CD14-positive monocyte (primary cell): ENCODE measurements at regions not wholly inside any gene's neighbourhood (a gene's known extent, or its start where the extent isn't known, plus 50 kb on each side); places are given as distances from the start of the nearest gene placed in this dataset.

Source experiments
- DNase-seq, 3 donors: peaks; one replicate each; pipeline ENCODE4 v3.0.0-alpha.2; 2011 to 2022
- H2AFZ ChIP-seq: 2 replicates; pipeline ENCODE4 v1.6.0; 2012; ENCODE audit warnings: mild to moderate bottlenecking, low read depth, low read length, inconsistent platforms; ENCODE audit not compliant: insufficient read depth, poor library complexity, severe bottlenecking
- H3K27ac ChIP-seq, 2 donors: 1 replicate in 1 of 2; 2 replicates in 1 of 2; pipeline ENCODE4 v1.5.1; 2012 to 2013; ENCODE audit warnings: low read length in 2 of 2, control low read depth in 1 of 2, inconsistent platforms in 1 of 2, low read depth in 1 of 2, mild to moderate bottlenecking in 1 of 2
- H3K27me3 ChIP-seq, 2 donors: one replicate each; pipeline versions ENCODE4 v1.6.0 to v1.6.1; 2011 to 2013; ENCODE audit warnings: low read length in 2 of 2; ENCODE audit not compliant: control insufficient read depth in 2 of 2, insufficient read depth in 2 of 2
- H3K36me3 ChIP-seq, 2 donors: replicated peaks in 1 of 2; 1 replicate in 1 of 2; 2 replicates in 1 of 2; pipeline versions ENCODE4 v1.5.1 to v1.6.1; 2012 to 2013; ENCODE audit warnings: low read length in 2 of 2, control low read depth in 1 of 2, inconsistent platforms in 1 of 2, mild to moderate bottlenecking in 1 of 2; ENCODE audit not compliant: insufficient read depth in 2 of 2, control insufficient read depth in 1 of 2
- H3K4me1 ChIP-seq, 2 donors: 1 replicate in 1 of 2; 2 replicates in 1 of 2; pipeline versions ENCODE4 v1.5.1 to v1.6.1; 2012 to 2013; ENCODE audit warnings: low read length in 2 of 2, control low read depth in 1 of 2, inconsistent platforms in 1 of 2, mild to moderate bottlenecking in 1 of 2, moderate library complexity in 1 of 2; ENCODE audit not compliant: insufficient read depth in 2 of 2, control insufficient read depth in 1 of 2
- H3K4me2 ChIP-seq: replicated peaks from 2 replicates; pipeline ENCODE3; 2012; ENCODE audit warnings: low read length, moderate library complexity, mild to moderate bottlenecking; ENCODE audit not compliant: poor library complexity, severe bottlenecking; ENCODE audit errors: extremely low read depth
- H3K4me3 ChIP-seq, 3 experiments: fragments of 200-600 bp in 1 of 3; sonication (generic) in 1 of 3; replicated peaks in 1 of 3; 1 replicate in 2 of 3; 2 replicates in 1 of 3; pipeline ENCODE4 v1.5.1; 2011 to 2013; ENCODE audit warnings: low read length in 3 of 3, mild to moderate bottlenecking in 3 of 3, control low read depth in 2 of 3, low read depth in 2 of 3, inconsistent platforms in 1 of 3, moderate library complexity in 1 of 3
- H3K79me2 ChIP-seq: 2 replicates; pipeline ENCODE4 v1.6.0; 2012; ENCODE audit warnings: mild to moderate bottlenecking, control low read depth, inconsistent platforms, low read length, moderate library complexity; ENCODE audit not compliant: insufficient read depth
- H3K9ac ChIP-seq: 2 replicates; pipeline ENCODE4 v1.6.0; 2017; ENCODE audit warnings: low read length, mild to moderate bottlenecking; ENCODE audit not compliant: insufficient read depth, poor library complexity, severe bottlenecking
- H3K9me3 ChIP-seq, 2 donors: replicated peaks in 1 of 2; 1 replicate in 1 of 2; 2 replicates in 1 of 2; pipeline versions ENCODE4 v1.5.1 to v1.6.1; 2012 to 2013; ENCODE audit warnings: low read length in 2 of 2, control low read depth in 1 of 2; ENCODE audit not compliant: control insufficient read depth in 1 of 2, insufficient read depth in 1 of 2
- H4K20me1 ChIP-seq: 2 replicates; pipeline ENCODE4 v1.6.0; 2012; ENCODE audit warnings: mild to moderate bottlenecking, low read length, control low read depth, moderate library complexity; ENCODE audit not compliant: insufficient read depth
- H3K27ac Mint-ChIP-seq, 7 donors: one replicate each; pipeline ENCODE4 v1.8.0; 2020; ENCODE audit warnings: mild to moderate bottlenecking in 7 of 7, mixed read lengths in 7 of 7, moderate library complexity in 6 of 7, inconsistent platforms in 2 of 7
- H3K27me3 Mint-ChIP-seq, 3 donors: one replicate each; pipeline ENCODE4 v1.8.0; 2021 to 2022; ENCODE audit warnings: low read depth in 3 of 3, mild to moderate bottlenecking in 3 of 3, mixed read lengths in 3 of 3, moderate library complexity in 3 of 3, inconsistent platforms in 1 of 3
- H3K36me3 Mint-ChIP-seq, 2 donors: one replicate each; pipeline ENCODE4 v1.8.0; 2020; ENCODE audit warnings: mixed read lengths in 2 of 2, inconsistent platforms in 1 of 2, mild to moderate bottlenecking in 1 of 2
- H3K4me1 Mint-ChIP-seq: one replicate; pipeline ENCODE4 v1.8.0; 2020; ENCODE audit warnings: mild to moderate bottlenecking, mixed read lengths
- H3K4me3 Mint-ChIP-seq, 2 donors: one replicate each; pipeline ENCODE4 v1.8.0; 2020; ENCODE audit warnings: mild to moderate bottlenecking in 2 of 2, mixed read lengths in 2 of 2, moderate library complexity in 1 of 2
- H3K9me3 Mint-ChIP-seq, 7 donors: one replicate each; pipeline ENCODE4 v1.8.0; 2020 to 2022; ENCODE audit warnings: mixed read lengths in 7 of 7, mild to moderate bottlenecking in 6 of 7, moderate library complexity in 6 of 7, inconsistent platforms in 2 of 7
- WGBS: methylation state at CpG from one replicate; pipeline ENCODE4 v1.1.5; 2013; ENCODE audit warnings: missing lambda C conversion rate; ENCODE audit not compliant: insufficient coverage; 5-methylcytosine and 5-hydroxymethylcytosine counted together
- intact Hi-C, 2 donors: fragments of 100-400 bp; cut with micrococcal nuclease; formaldehyde crosslinking; loops; one replicate each; pipeline versions ENCODE4 v1.15.0 to v1.15.1; 2023
- TF ChIP-seq, protein P1 (sequence below): fragments of 200-600 bp; IDR thresholded peaks from one replicate; pipeline ENCODE4 v1.8.0; 2022; ENCODE audit warnings: antibody characterized with exemption, mild to moderate bottlenecking

DNA sequence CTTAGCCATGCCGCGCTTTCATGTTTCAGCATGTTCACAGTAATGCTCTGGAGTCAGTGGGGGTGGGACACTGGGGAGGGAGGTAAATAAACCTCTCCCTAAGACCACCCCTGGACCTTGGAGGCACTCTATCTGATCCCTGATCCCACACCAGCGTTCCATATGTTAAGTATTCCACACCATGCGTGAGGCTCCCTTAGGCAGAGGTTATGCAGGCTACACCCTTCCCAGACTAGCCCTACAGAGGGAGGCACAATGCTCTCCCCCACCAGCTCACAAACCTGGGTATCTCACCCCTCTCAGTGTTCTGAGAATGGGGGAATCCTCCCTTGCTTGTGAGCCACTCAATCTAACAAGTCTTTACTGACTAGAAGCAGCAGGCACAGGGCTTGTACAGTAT, 1610.4 kb upstream of the ZEB2 start:
- no peaks in the 10 kb centered on the region for H3K4me1 Mint-ChIP-seq
- Histone ChIP-seq H3K79me2 (no peaks in the 10 kb centered on the region), H3K9me3 (peaks cover 9% of the 10 kb centered on the region in 2 donors), H3K9ac (no peak overlapping the region), H3K4me1 (no peaks in the 10 kb centered on the region), H3K4me2 (no peak overlapping the region), H3K27ac (no peak overlapping the region), H2AFZ (no peak overlapping the region), H4K20me1 (no peaks in the 10 kb centered on the region), H3K27me3 (no peaks in the 10 kb centered on the region), H3K36me3 (no peaks in the 10 kb centered on the region), H3K4me3 (no peak overlapping the region)
- no CpG with 5 or more reads among the region's 4 CpGs for WGBS
- DNase-seq: no peak
- no peak overlapping the region for H3K4me3 Mint-ChIP-seq
- H3K27me3 Mint-ChIP-seq: peaks cover 0 to 2% (median 0%) of the 10 kb centered on the region in 3 donors
- H3K36me3 Mint-ChIP-seq: no peaks in the 10 kb centered on the region
- H3K9me3 Mint-ChIP-seq: peaks cover 0 to 17% (median 3%) of the 10 kb centered on the region in 7 donors
- TF ChIP-seq, protein P1, sequence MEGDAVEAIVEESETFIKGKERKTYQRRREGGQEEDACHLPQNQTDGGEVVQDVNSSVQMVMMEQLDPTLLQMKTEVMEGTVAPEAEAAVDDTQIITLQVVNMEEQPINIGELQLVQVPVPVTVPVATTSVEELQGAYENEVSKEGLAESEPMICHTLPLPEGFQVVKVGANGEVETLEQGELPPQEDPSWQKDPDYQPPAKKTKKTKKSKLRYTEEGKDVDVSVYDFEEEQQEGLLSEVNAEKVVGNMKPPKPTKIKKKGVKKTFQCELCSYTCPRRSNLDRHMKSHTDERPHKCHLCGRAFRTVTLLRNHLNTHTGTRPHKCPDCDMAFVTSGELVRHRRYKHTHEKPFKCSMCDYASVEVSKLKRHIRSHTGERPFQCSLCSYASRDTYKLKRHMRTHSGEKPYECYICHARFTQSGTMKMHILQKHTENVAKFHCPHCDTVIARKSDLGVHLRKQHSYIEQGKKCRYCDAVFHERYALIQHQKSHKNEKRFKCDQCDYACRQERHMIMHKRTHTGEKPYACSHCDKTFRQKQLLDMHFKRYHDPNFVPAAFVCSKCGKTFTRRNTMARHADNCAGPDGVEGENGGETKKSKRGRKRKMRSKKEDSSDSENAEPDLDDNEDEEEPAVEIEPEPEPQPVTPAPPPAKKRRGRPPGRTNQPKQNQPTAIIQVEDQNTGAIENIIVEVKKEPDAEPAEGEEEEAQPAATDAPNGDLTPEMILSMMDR: no peak
- no peak overlapping the region for H3K27ac Mint-ChIP-seq
- intact Hi-C loops: no loop called here

GRCh38 chr2:146129231-146129630, 1609.3 kb upstream of the ZEB2 start:
- H3K36me3 Mint-ChIP-seq: no peaks in the 10 kb centered on the region
- H3K9ac ChIP-seq: no peak overlapping the region
- H3K4me1 ChIP-seq: no peaks in the 10 kb centered on the region
- H3K79me2 ChIP-seq: no peaks in the 10 kb centered on the region
- intact Hi-C loops: no loop called here
- peaks cover 9% of the 10 kb centered on the region in 2 donors for H3K9me3 ChIP-seq
- H3K4me3 Mint-ChIP-seq: no peak overlapping the region
- no peaks in the 10 kb centered on the region for H3K36me3 ChIP-seq
- no CpG with 5 or more reads among the region's 2 CpGs for WGBS
- no peak for DNase-seq
- H3K27ac Mint-ChIP-seq: no peak overlapping the region
- H3K4me2 ChIP-seq: no peak overlapping the region
- H4K20me1 ChIP-seq: no peaks in the 10 kb centered on the region
- no peak overlapping the region for H3K4me3 ChIP-seq
- H2AFZ ChIP-seq: no peak overlapping the region
- H3K9me3 Mint-ChIP-seq: peaks cover 0 to 17% (median 3%) of the 10 kb centered on the region in 7 donors
- no peak overlapping the region for H3K27ac ChIP-seq
- TF ChIP-seq, protein P1: no peak
- no peaks in the 10 kb centered on the region for H3K27me3 ChIP-seq
- no peaks in the 10 kb centered on the region for H3K4me1 Mint-ChIP-seq
- H3K27me3 Mint-ChIP-seq: peaks cover 0 to 2% (median 0%) of the 10 kb centered on the region in 3 donors
